H1 (cell line): ENCODE measurements at regions not wholly inside any gene's neighbourhood (a gene's known extent, or its start where the extent isn't known, plus 50 kb on each side); places are given as distances from the start of the nearest gene placed in this dataset.

Experiments used
- CTCF ChIA-PET: fragments of 300-600 bp; sonication (Branson Sonifier 250); formaldehyde crosslinking; loops from one replicate; lab custom pipeline; 2021; ENCODE audit not compliant: partially characterized antibody; lab: Charles Lee
- POLR2A ChIA-PET: fragments of 300-600 bp; sonication (Branson Sonifier 250); formaldehyde crosslinking; loops from one replicate; lab custom pipeline; 2021; ENCODE audit warnings: inconsistent platforms; ENCODE audit not compliant: partially characterized antibody; lab: Charles Lee
- DNase-seq, 2 experiments: peaks; one replicate each; pipeline versions ENCODE4 v3.0.0 to v3.0.0-alpha.2; 2010 to 2022; ENCODE audit warnings: low spot score in 2 of 2, low read depth in 1 of 2, mixed read lengths in 1 of 2
- FAIRE-seq: peaks from 2 replicates; lab custom pipeline; 2011; peaks lifted over from hg19 to GRCh38; lab: Jason Lieb, UNC
- H2AFZ ChIP-seq: 2 replicates; pipeline ENCODE4 v1.8.1; 2012; ENCODE audit warnings: low read length, inconsistent platforms
- H2AK5ac ChIP-seq: 2 replicates; pipeline ENCODE4 v1.6.1; 2013; ENCODE audit warnings: low read depth, low read length
- H2BK120ac ChIP-seq: replicated peaks from 2 replicates; pipeline ENCODE3; 2013; ENCODE audit warnings: low read depth, low read length, inconsistent platforms
- H2BK12ac ChIP-seq: 2 replicates; pipeline ENCODE4 v1.6.1; 2013; ENCODE audit warnings: low read depth, low read length
- H2BK15ac ChIP-seq: 2 replicates; pipeline ENCODE4 v1.6.1; 2013; ENCODE audit warnings: low read length
- H2BK20ac ChIP-seq: 2 replicates; pipeline ENCODE4 v1.6.1; 2013; ENCODE audit warnings: low read length
- H2BK5ac ChIP-seq: 2 replicates; pipeline ENCODE4 v1.6.1; 2013; ENCODE audit warnings: low read depth, low read length
- H3K14ac ChIP-seq: 2 replicates; pipeline ENCODE4 v1.6.1; 2013; ENCODE audit warnings: inconsistent platforms; ENCODE audit not compliant: insufficient read length
- H3K18ac ChIP-seq: 2 replicates; pipeline ENCODE4 v1.6.1; 2013; ENCODE audit warnings: low read length; ENCODE audit errors: extremely low read depth
- H3K23ac ChIP-seq: 2 replicates; pipeline ENCODE4 v1.6.1; 2013; ENCODE audit warnings: inconsistent platforms; ENCODE audit not compliant: insufficient read length
- H3K23me2 ChIP-seq: 2 replicates; pipeline ENCODE4 v1.6.1; 2013; ENCODE audit warnings: low read depth, low read length
- H3K27ac ChIP-seq: 2 replicates; pipeline ENCODE4 v1.6.1; 2011; ENCODE audit warnings: low read depth, low read length, inconsistent platforms
- H3K27me3 ChIP-seq, 4 experiments: replicated peaks in 1 of 4; 1 replicate in 1 of 4; 2 replicates in 3 of 4; pipeline versions ENCODE4 v1.6.1 to v1.8.1; 2011 to 2013; ENCODE audit warnings: low read length in 3 of 4, mild to moderate bottlenecking in 3 of 4, inconsistent platforms in 2 of 4, mixed read lengths in 2 of 4, moderate library complexity in 1 of 4; ENCODE audit not compliant: control insufficient read depth in 3 of 4, insufficient read depth in 3 of 4; ENCODE audit errors: extremely low read depth in 1 of 4
- H3K36me3 ChIP-seq, 4 experiments: 2 replicates each; pipeline versions ENCODE4 v1.6.1 to v1.8.1; 2011 to 2013; ENCODE audit warnings: mild to moderate bottlenecking in 4 of 4, low read length in 3 of 4, moderate library complexity in 2 of 4, control low read depth in 1 of 4, inconsistent platforms in 1 of 4; ENCODE audit not compliant: insufficient read depth in 4 of 4, control insufficient read depth in 2 of 4
- H3K4ac ChIP-seq: replicated peaks from 2 replicates; pipeline ENCODE3; 2013; ENCODE audit warnings: low read length, low read depth, mixed read lengths, inconsistent platforms; ENCODE audit not compliant: insufficient read length
- H3K4me1 ChIP-seq, 4 experiments: replicated peaks in 1 of 4; 1 replicate in 1 of 4; 2 replicates in 3 of 4; pipeline versions ENCODE4 v1.6.1 to v1.8.1; 2011 to 2013; ENCODE audit warnings: low read length in 3 of 4, inconsistent platforms in 2 of 4, mixed read lengths in 1 of 4; ENCODE audit not compliant: insufficient read depth in 4 of 4, control insufficient read depth in 3 of 4
- H3K4me2 ChIP-seq, 2 experiments: 2 replicates each; pipeline versions ENCODE4 v1.6.1 to v1.8.1; 2011 to 2013; ENCODE audit warnings: low read depth in 2 of 2, low read length in 2 of 2, control low read depth in 1 of 2, inconsistent platforms in 1 of 2, mild to moderate bottlenecking in 1 of 2; ENCODE audit not compliant: insufficient read depth in 1 of 2
- H3K4me3 ChIP-seq, 4 experiments: fragments of 200-600, 300-600 bp in 1 of 4; sonication (generic), shearing (Covaris generic), sonication (Bioruptor Twin) in 1 of 4; 2 replicates each; pipeline versions ENCODE4 v1.5.1 to v1.8.1; 2011 to 2016; ENCODE audit warnings: low read length in 4 of 4, low read depth in 3 of 4, control low read depth in 2 of 4, inconsistent platforms in 2 of 4, mild to moderate bottlenecking in 2 of 4, mixed read lengths in 1 of 4, moderate library complexity in 1 of 4; ENCODE audit not compliant: insufficient read depth in 2 of 4; ENCODE audit errors: extremely low read depth in 1 of 4
- H3K56ac ChIP-seq: replicated peaks from 2 replicates; pipeline ENCODE3; 2013; ENCODE audit warnings: low read depth, mild to moderate bottlenecking, mixed read lengths, low read length, inconsistent platforms; ENCODE audit not compliant: insufficient read length
- H3K79me1 ChIP-seq: 2 replicates; pipeline ENCODE4 v1.6.1; 2013; ENCODE audit warnings: low read depth, low read length, control low read depth
- H3K79me2 ChIP-seq, 2 experiments: 2 replicates each; pipeline versions ENCODE4 v1.6.1 to v1.8.1; 2012 to 2013; ENCODE audit warnings: low read length in 2 of 2, mild to moderate bottlenecking in 2 of 2, inconsistent platforms in 1 of 2; ENCODE audit not compliant: insufficient read depth in 2 of 2, control insufficient read depth in 1 of 2
- H3K9ac ChIP-seq, 4 experiments: replicated peaks in 1 of 4; 1 replicate in 1 of 4; 2 replicates in 3 of 4; pipeline versions ENCODE4 v1.6.1 to v1.8.1; 2011 to 2013; ENCODE audit warnings: low read depth in 3 of 4, low read length in 3 of 4, control low read depth in 2 of 4, mild to moderate bottlenecking in 2 of 4, moderate library complexity in 2 of 4, inconsistent platforms in 1 of 4; ENCODE audit errors: extremely low read depth in 1 of 4
- H3K9me3 ChIP-seq, 2 experiments: 2 replicates each; pipeline versions ENCODE4 v1.6.1 to v1.8.1; 2012 to 2013; ENCODE audit warnings: mild to moderate bottlenecking in 2 of 2, moderate library complexity in 2 of 2, control low read depth in 1 of 2, inconsistent platforms in 1 of 2, low read depth in 1 of 2, low read length in 1 of 2, mixed read lengths in 1 of 2; ENCODE audit not compliant: insufficient read depth in 2 of 2
- H4K20me1 ChIP-seq, 2 experiments: replicated peaks in 1 of 2; 2 replicates each; pipeline versions ENCODE3 to v1.8.1; 2011 to 2013; ENCODE audit warnings: inconsistent platforms in 2 of 2, low read length in 2 of 2, mild to moderate bottlenecking in 1 of 2; ENCODE audit not compliant: insufficient read depth in 2 of 2, control insufficient read depth in 1 of 2
- H4K5ac ChIP-seq: 2 replicates; pipeline ENCODE4 v1.6.1; 2013; ENCODE audit warnings: low read length, low read depth, mixed read lengths, inconsistent platforms; ENCODE audit not compliant: insufficient read length
- H4K8ac ChIP-seq: 2 replicates; pipeline ENCODE4 v1.8.0; 2013; ENCODE audit warnings: mild to moderate bottlenecking, moderate library complexity, low read length, inconsistent platforms; ENCODE audit not compliant: insufficient read depth; ENCODE audit errors: extremely low read depth
- H4K91ac ChIP-seq: replicated peaks from 2 replicates; pipeline ENCODE3; 2013; ENCODE audit warnings: low read length, mixed read lengths, inconsistent platforms; ENCODE audit not compliant: insufficient read length
- CTBP2 ChIP-seq: IDR thresholded peaks from 2 replicates; pipeline ENCODE4 v1.7.0; 2011; ENCODE audit warnings: borderline replicate concordance, mild to moderate bottlenecking, moderate library complexity, mixed read lengths, low read length; ENCODE audit not compliant: insufficient read depth, insufficient read length
- WGBS, 2 experiments: shearing (Covaris generic) in 1 of 2; methylation state at CpG; one replicate each; pipeline versions ENCODE4 v1.1.6 to v1.1.7; 2013 to 2015; ENCODE audit warnings: low lambda C conversion rate in 2 of 2, mixed read lengths in 2 of 2, inconsistent platforms in 1 of 2, low coverage in 1 of 2, missing lambda C conversion rate in 1 of 2; ENCODE audit not compliant: insufficient replicate concordance in 2 of 2, insufficient coverage in 1 of 2, insufficient read length in 1 of 2; ENCODE audit errors: extremely low coverage in 1 of 2, missing lambda C conversion rate in 1 of 2; 5-methylcytosine and 5-hydroxymethylcytosine counted together
- TF ChIP-seq, protein P1 (sequence below), 3 experiments: IDR thresholded peaks; 1 replicate in 2 of 3; 2 replicates in 1 of 3; pipeline versions ENCODE4 v1.5.1 to v1.6.1; 2011; ENCODE audit warnings: low read length in 3 of 3, mild to moderate bottlenecking in 3 of 3, inconsistent platforms in 2 of 3, low read depth in 1 of 3, moderate library complexity in 1 of 3; ENCODE audit not compliant: insufficient read depth in 1 of 3; ENCODE audit errors: control extremely low read depth in 1 of 3

DNA sequence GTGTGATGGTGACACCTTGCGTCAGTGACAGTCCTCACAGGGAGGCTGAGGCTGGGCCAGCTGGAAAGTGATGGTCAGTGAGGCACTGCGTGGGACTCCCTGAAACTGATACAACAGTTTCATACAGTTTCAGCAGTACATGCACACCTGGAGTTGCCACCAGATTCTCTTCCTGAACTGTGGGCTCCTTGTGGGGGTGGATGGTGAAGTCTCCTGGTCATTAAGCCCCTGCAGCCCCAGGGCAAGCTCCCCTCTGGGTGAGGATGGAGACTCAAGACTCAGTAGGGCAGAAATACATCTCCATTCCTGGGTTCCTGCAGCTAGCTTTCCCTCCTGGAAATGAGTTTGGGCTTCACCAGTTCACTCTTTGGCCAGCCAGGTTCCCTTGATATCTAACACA, 392.7 kb downstream of the UQCRFS1 start:
- Histone ChIP-seq H4K8ac (no peak overlapping the region), H2BK15ac (peak overlapping the region; percentile 21; the same call in 1 of the 2 replicates), H3K4me2 (no peak overlapping the region), H3K9me3 (peaks cover 1 to 2% of the 10 kb centered on the region in 2 experiments; a peak in 3 of 4 replicates), H2BK12ac (no peak overlapping the region), H3K27me3 (peaks cover 0 to 2% (median 0%) of the 10 kb centered on the region in 4 experiments; a peak in 1 of 7 replicates), H3K79me2 (no peaks in the 10 kb centered on the region), H2BK20ac (no peak overlapping the region), H2AFZ (no peak overlapping the region), H3K23ac (no peak overlapping the region), H4K91ac (no peak overlapping the region), H3K14ac (no peak overlapping the region), H3K4ac (no peak overlapping the region), H3K18ac (no peak overlapping the region), H4K5ac (no peak overlapping the region), H2BK120ac (no peak overlapping the region), H3K79me1 (no peaks in the 10 kb centered on the region), H2BK5ac (no peak overlapping the region), H3K36me3 (no peaks in the 10 kb centered on the region), H3K23me2 (peaks cover 4% of the 10 kb centered on the region; the same call in 1 of the 2 replicates), H4K20me1 (no peaks in the 10 kb centered on the region), H3K27ac (no peak overlapping the region), H2AK5ac (no peak overlapping the region), H3K4me3 (no peak overlapping the region), H3K4me1 (peaks cover 7 to 16% (median 13%) of the 10 kb centered on the region in 4 experiments), H3K56ac (no peak overlapping the region), H3K9ac (no peak overlapping the region)
- TF ChIP-seq, protein P1, sequence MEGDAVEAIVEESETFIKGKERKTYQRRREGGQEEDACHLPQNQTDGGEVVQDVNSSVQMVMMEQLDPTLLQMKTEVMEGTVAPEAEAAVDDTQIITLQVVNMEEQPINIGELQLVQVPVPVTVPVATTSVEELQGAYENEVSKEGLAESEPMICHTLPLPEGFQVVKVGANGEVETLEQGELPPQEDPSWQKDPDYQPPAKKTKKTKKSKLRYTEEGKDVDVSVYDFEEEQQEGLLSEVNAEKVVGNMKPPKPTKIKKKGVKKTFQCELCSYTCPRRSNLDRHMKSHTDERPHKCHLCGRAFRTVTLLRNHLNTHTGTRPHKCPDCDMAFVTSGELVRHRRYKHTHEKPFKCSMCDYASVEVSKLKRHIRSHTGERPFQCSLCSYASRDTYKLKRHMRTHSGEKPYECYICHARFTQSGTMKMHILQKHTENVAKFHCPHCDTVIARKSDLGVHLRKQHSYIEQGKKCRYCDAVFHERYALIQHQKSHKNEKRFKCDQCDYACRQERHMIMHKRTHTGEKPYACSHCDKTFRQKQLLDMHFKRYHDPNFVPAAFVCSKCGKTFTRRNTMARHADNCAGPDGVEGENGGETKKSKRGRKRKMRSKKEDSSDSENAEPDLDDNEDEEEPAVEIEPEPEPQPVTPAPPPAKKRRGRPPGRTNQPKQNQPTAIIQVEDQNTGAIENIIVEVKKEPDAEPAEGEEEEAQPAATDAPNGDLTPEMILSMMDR (IDR thresholded peaks at IDR 0.05; ENCODE audit: control extremely low read depth in 1 of 3, insufficient read depth in 1 of 3, low read depth in 1 of 3, low read length in 3 of 3) = peak in 1 of 3 experiments; percentile 11; a peak in 1 of 4 replicates
- no peak for TF ChIP-seq CTBP2
- DNase-seq = no peak
- ChIA-PET POLR2A (no interaction called here), CTCF (interaction anchor here (1.0 to 2.5 kb wide), 9 partner anchors 8 to 83 kb away, joined by 3 to 9 read pairs (median 5); no protein-coding TSS in a partner anchor)
- FAIRE-seq = no peak
- 85% methylated on average over 2 of the region's 2 CpGs; no CpG with 5 or more reads in 1 of the 2 experiments for WGBS, 2 experiments
